Osteocyte (in vitro differentiated cells): ENCODE measurements at regions not wholly inside any gene's neighbourhood (a gene's known extent, or its start where the extent isn't known, plus 50 kb on each side); places are given as distances from the start of the nearest gene placed in this dataset.
"Not testable (repeated sequence)": the region's sequence is repeated elsewhere in the genome, so short reads cannot be mapped to it uniquely, and the experiment has no call there.

Experiments
- DNase-seq: peaks from one replicate; pipeline ENCODE4 v3.0.0; 2021; ENCODE audit warnings: mixed read lengths; ENCODE audit not compliant: unreplicated experiment; ENCODE audit errors: extremely low spot score
- H3K27ac Mint-ChIP-seq: one replicate; pipeline ENCODE4 v1.8.0; 2021; ENCODE audit warnings: mild to moderate bottlenecking, mixed read lengths; ENCODE audit not compliant: unreplicated experiment
- H3K27me3 Mint-ChIP-seq: one replicate; pipeline ENCODE4 v1.8.0; 2021; ENCODE audit warnings: mixed read lengths; ENCODE audit not compliant: unreplicated experiment
- H3K36me3 Mint-ChIP-seq: one replicate; pipeline ENCODE4 v1.8.0; 2021; ENCODE audit warnings: mixed read lengths; ENCODE audit not compliant: unreplicated experiment
- H3K4me1 Mint-ChIP-seq: one replicate; pipeline ENCODE4 v1.8.0; 2021; ENCODE audit warnings: mixed read lengths; ENCODE audit not compliant: unreplicated experiment
- H3K4me3 Mint-ChIP-seq: one replicate; pipeline ENCODE4 v1.8.0; 2021; ENCODE audit warnings: mild to moderate bottlenecking, moderate library complexity, mixed read lengths; ENCODE audit not compliant: unreplicated experiment
- H3K9me3 Mint-ChIP-seq: one replicate; pipeline ENCODE4 v1.8.0; 2021; ENCODE audit warnings: mixed read lengths; ENCODE audit not compliant: unreplicated experiment
- CTCF ChIP-seq: fragments of 200-600 bp; sonication (generic); IDR thresholded peaks from 2 replicates; pipeline ENCODE4 v1.5.0; 2021; ENCODE audit warnings: antibody characterized with exemption, mild to moderate bottlenecking, moderate library complexity

GRCh38 chr5:142211918-142212317 lies 103.3 kb downstream of the NDFIP1 start:
- DNase-seq: no peak
- Mint-ChIP-seq H3K27me3 (peaks cover 29% of the 10 kb centered on the region), H3K27ac (no peak overlapping the region), H3K4me3 (no peak overlapping the region), H3K9me3 (no peaks in the 10 kb centered on the region), H3K36me3 (no peaks in the 10 kb centered on the region), H3K4me1 (peaks cover 13% of the 10 kb centered on the region)
- TF ChIP-seq CTCF: no peak

GRCh38 chr5:142210864-142211412 lies 102.4 kb downstream of the NDFIP1 start:
- DNase-seq: no peak
- no peak for TF ChIP-seq CTCF
- Mint-ChIP-seq H3K4me3 (no peak overlapping the region), H3K36me3 (no peaks in the 10 kb centered on the region), H3K27me3 (peaks cover 30% of the 10 kb centered on the region), H3K27ac (no peak overlapping the region), H3K4me1 (peaks cover 4% of the 10 kb centered on the region), H3K9me3 (no peaks in the 10 kb centered on the region)

GRCh38 chr5:142210011-142210410 lies 101.4 kb downstream of the NDFIP1 start:
- no peak for DNase-seq
- H3K27me3 Mint-ChIP-seq: peaks cover 33% of the 10 kb centered on the region
- no peaks in the 10 kb centered on the region for H3K36me3 Mint-ChIP-seq
- H3K4me1 Mint-ChIP-seq: no peaks in the 10 kb centered on the region
- H3K4me3 Mint-ChIP-seq: no peak overlapping the region
- TF ChIP-seq CTCF: no peak
- H3K9me3 Mint-ChIP-seq: no peaks in the 10 kb centered on the region
- no peak overlapping the region for H3K27ac Mint-ChIP-seq

DNA sequence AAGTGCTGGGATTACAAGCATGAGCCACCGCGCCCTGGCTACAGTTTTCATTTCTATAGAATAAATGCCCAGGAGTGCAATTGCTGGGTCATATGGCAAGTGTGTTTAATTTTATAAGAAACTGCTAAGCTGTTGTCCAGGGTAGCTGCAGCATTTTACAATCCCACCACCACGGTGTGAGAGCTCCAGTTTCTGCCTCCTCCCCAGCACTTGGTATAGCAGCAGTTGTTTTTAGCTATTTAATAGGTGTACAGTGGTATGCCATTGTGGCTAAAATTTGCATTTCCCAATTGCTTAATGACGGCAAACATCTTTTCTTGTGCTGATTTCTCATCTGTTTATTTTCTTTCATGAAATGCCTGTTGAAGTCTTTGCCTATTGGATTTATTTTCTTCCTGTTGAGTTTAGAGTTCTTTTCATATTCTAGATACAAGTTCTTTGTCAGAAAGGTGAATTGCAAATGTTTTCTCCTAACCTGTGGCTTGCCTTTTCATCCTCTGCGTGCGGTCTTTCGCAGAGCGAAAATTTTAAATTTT lies 100.3 kb downstream of the NDFIP1 start:
- DNase-seq: no peak
- Mint-ChIP-seq H3K4me3 (no peak overlapping the region), H3K27ac (no peak overlapping the region), H3K27me3 (peaks cover 42% of the 10 kb centered on the region), H3K36me3 (no peaks in the 10 kb centered on the region), H3K4me1 (peaks cover 8% of the 10 kb centered on the region), H3K9me3 (no peaks in the 10 kb centered on the region)
- no peak for TF ChIP-seq CTCF

GRCh38 chr5:142208244-142208643 lies 99.7 kb downstream of the NDFIP1 start:
- H3K27me3 Mint-ChIP-seq: peaks cover 48% of the 10 kb centered on the region
- not testable (repeated sequence) for H3K36me3 Mint-ChIP-seq, H3K27ac Mint-ChIP-seq, H3K4me3 Mint-ChIP-seq, H3K9me3 Mint-ChIP-seq, H3K4me1 Mint-ChIP-seq, DNase-seq
